ENCODE measurements at regions not wholly inside any gene's neighbourhood (a gene's known extent, or its start where the extent isn't known, plus 50 kb on each side); places are given as distances from the start of the nearest gene placed in this dataset.
A peak's percentile ranks its signal among the peaks of the same experiment; 100 is the strongest.

GRCh38 chr2:217331523-217332416 is 471.9 kb upstream of the TNP1 start:
- no peak for DNase-seq

GRCh38 chr2:217330647-217331046 is 470.8 kb upstream of the TNP1 start:
- DNase-seq, result no peak

- no peak for DNase-seq
Measured at GRCh38 chr2:217329023-217329431, 469.2 kb upstream of the TNP1 start.

- no peak for DNase-seq
Measured at GRCh38 chr2:217328622-217328978, 468.7 kb upstream of the TNP1 start.

- no peak for DNase-seq
Measured at GRCh38 chr2:217327953-217328621, 468.2 kb upstream of the TNP1 start.

- DNase-seq, result no peak
Measured at GRCh38 chr2:217326238-217327022, 466.6 kb upstream of the TNP1 start.

GRCh38 chr2:217325816-217326215 is 466.0 kb upstream of the TNP1 start:
- no peak for DNase-seq

- no peak for DNase-seq
Measured at GRCh38 chr2:217325251-217325650, 465.4 kb upstream of the TNP1 start.

GRCh38 chr2:217316743-217317142 is 456.9 kb upstream of the TNP1 start:
- no peak for DNase-seq

- peak; percentile 48 for DNase-seq
Measured at GRCh38 chr2:217314021-217314460, 454.2 kb upstream of the TNP1 start.

- DNase-seq, result no peak
Measured at GRCh38 chr2:217313386-217313785, 453.5 kb upstream of the TNP1 start.

GRCh38 chr2:217309056-217309455 is 449.2 kb upstream of the TNP1 start:
- no peak for DNase-seq

GRCh38 chr2:217307023-217307422 is 447.2 kb upstream of the TNP1 start:
- peak; percentile 90 for DNase-seq

GRCh38 chr2:217305882-217306281 is 446.0 kb upstream of the TNP1 start:
- DNase-seq, result no peak

GRCh38 chr2:217304582-217304981 is 444.7 kb upstream of the TNP1 start:
- no peak for DNase-seq

GRCh38 chr2:217302856-217303255 is 443.0 kb upstream of the TNP1 start:
- no peak for DNase-seq

GRCh38 chr2:217301142-217301925 is 441.5 kb upstream of the TNP1 start:
- no peak for DNase-seq

- no peak for DNase-seq
Measured at GRCh38 chr2:217299590-217299989, 439.7 kb upstream of the TNP1 start.

- DNase-seq, result no peak
Measured at GRCh38 chr2:217297096-217297495, 437.2 kb upstream of the TNP1 start.

- no peak for DNase-seq
Measured at GRCh38 chr2:217294818-217295217, 435.0 kb upstream of the TNP1 start.

GRCh38 chr2:217294211-217294610 is 434.3 kb upstream of the TNP1 start:
- DNase-seq, result no peak

- no peak for DNase-seq
Measured at GRCh38 chr2:217293607-217294006, 433.7 kb upstream of the TNP1 start.

GRCh38 chr2:217293046-217293445 is 433.2 kb upstream of the TNP1 start:
- no peak for DNase-seq

Measured in DMS79 treated with DMSO at 0.1 percent for 48 hours (cell line).